ENCODE measurements at regions not wholly inside any gene's neighbourhood (a gene's known extent, or its start where the extent isn't known, plus 50 kb on each side); places are given as distances from the start of the nearest gene placed in this dataset.

- no peak for DNase-seq
- H3K36me3 Mint-ChIP-seq (ENCODE audit: low read depth) = no peaks in the 10 kb centered on the region
- intact Hi-C loops (cut with DNase I, micrococcal nuclease) = no loop called here
- no peaks in the 10 kb centered on the region for H3K9me3 Mint-ChIP-seq
- Histone ChIP-seq H3K4me1 (ENCODE audit: insufficient read depth, low read length) (no peaks in the 10 kb centered on the region), H3K36me3 (ENCODE audit: insufficient read depth, low read length) (no peaks in the 10 kb centered on the region), H3K9me3 (ENCODE audit: control insufficient read depth in 1 of 2, insufficient read depth in 1 of 2, low read length in 2 of 2) (no peaks in the 10 kb centered on the region), H3K4me3 (ENCODE audit: low read length) (no peak overlapping the region), H3K27me3 (ENCODE audit: control insufficient read depth in 1 of 2, insufficient read depth in 2 of 2, low read length in 2 of 2) (no peaks in the 10 kb centered on the region), H3K27ac (ENCODE audit: low read depth in 1 of 2, low read length in 2 of 2) (no peak overlapping the region)
- no peaks in the 10 kb centered on the region for H3K4me1 Mint-ChIP-seq (ENCODE audit: low read depth)
- peaks cover 22% of the 10 kb centered on the region for H3K27me3 Mint-ChIP-seq
- no peak for TF ChIP-seq CTCF (IDR thresholded peaks at IDR 0.05)
- H3K4me3 Mint-ChIP-seq = no peak overlapping the region
- H3K27ac Mint-ChIP-seq = no peak overlapping the region
- no peak for ATAC-seq (ENCODE audit: poor library complexity)
- ChIA-PET POLR2A (no interaction called here), CTCF (no interaction called here)
Measured at GRCh38 chr3:38878646-38879045, 62.6 kb upstream of the SCN10A start.
